Tibial artery (tissue), 4 donors: ENCODE measurements at regions not wholly inside any gene's neighbourhood (a gene's known extent, or its start where the extent isn't known, plus 50 kb on each side); places are given as distances from the start of the nearest gene placed in this dataset.

Experiments
- DNase-seq, 2 donors: peaks; one replicate each; pipeline ENCODE4 v3.0.0-alpha.2; 2019
- H3K27ac ChIP-seq, 2 donors: fragments of 200-600 bp; sonication (generic) in 1 of 2; 1 replicate in 1 of 2; 2 replicates in 1 of 2; pipeline ENCODE4 v1.5.1; 2018 to 2019; ENCODE audit warnings: mild to moderate bottlenecking in 1 of 2
- H3K27me3 ChIP-seq, 2 donors: fragments of 200-600 bp; sonication (generic) in 1 of 2; one replicate each; pipeline versions ENCODE4 v1.5.1 to v1.6.0; 2016 to 2019
- H3K36me3 ChIP-seq, 3 donors: fragments of 200-600 bp; sonication (generic) in 2 of 3; one replicate each; pipeline ENCODE4 v1.5.1; 2016 to 2019; ENCODE audit warnings: mild to moderate bottlenecking in 2 of 3
- H3K4me1 ChIP-seq, 4 donors: fragments of 200-600 bp; sonication (generic) in 2 of 4; 1 replicate in 3 of 4; 2 replicates in 1 of 4; pipeline ENCODE4 v1.5.1; 2016 to 2019
- H3K4me3 ChIP-seq, 2 donors: fragments of 200-600 bp; sonication (generic) in 1 of 2; 1 replicate in 1 of 2; 2 replicates in 1 of 2; pipeline ENCODE4 v1.5.1; 2018 to 2019; ENCODE audit warnings: mild to moderate bottlenecking in 2 of 2
- H3K9me3 ChIP-seq, 3 donors: fragments of 200-600 bp; sonication (generic) in 1 of 3; one replicate each; pipeline ENCODE4 v1.5.1; 2016 to 2019
- intact Hi-C: fragments of 100-400 bp; cut with DNase I; formaldehyde crosslinking; loops from one replicate; pipeline ENCODE4 v1.15.0; 2023; ENCODE audit warnings: low total_unique reads
- TF ChIP-seq, protein P1 (sequence below), 2 experiments: fragments of 200-600 bp in 1 of 2; fragments of 450-650 bp in 1 of 2; IDR thresholded peaks; one replicate each; pipeline ENCODE4 v1.5.1; 2017 to 2019; ENCODE audit warnings: antibody characterized with exemption in 2 of 2, mild to moderate bottlenecking in 1 of 2, moderate library complexity in 1 of 2

GRCh38 chr9:88810826-88811225 is 180.4 kb upstream of the S1PR3 start:
- Histone ChIP-seq H3K4me1 (peaks cover 0 to 32% (median 24%) of the 10 kb centered on the region in 4 donors), H3K36me3 (no peaks in the 10 kb centered on the region), H3K9me3 (no peaks in the 10 kb centered on the region), H3K4me3 (no peak overlapping the region), H3K27me3 (no peaks in the 10 kb centered on the region), H3K27ac (no peak overlapping the region)
- intact Hi-C loops, result loop anchor here (10.0 kb wide), 1 partner anchor 184 kb away; the partner anchor contains the start of gene S1PR3
- no peak for DNase-seq
- TF ChIP-seq, protein P1, sequence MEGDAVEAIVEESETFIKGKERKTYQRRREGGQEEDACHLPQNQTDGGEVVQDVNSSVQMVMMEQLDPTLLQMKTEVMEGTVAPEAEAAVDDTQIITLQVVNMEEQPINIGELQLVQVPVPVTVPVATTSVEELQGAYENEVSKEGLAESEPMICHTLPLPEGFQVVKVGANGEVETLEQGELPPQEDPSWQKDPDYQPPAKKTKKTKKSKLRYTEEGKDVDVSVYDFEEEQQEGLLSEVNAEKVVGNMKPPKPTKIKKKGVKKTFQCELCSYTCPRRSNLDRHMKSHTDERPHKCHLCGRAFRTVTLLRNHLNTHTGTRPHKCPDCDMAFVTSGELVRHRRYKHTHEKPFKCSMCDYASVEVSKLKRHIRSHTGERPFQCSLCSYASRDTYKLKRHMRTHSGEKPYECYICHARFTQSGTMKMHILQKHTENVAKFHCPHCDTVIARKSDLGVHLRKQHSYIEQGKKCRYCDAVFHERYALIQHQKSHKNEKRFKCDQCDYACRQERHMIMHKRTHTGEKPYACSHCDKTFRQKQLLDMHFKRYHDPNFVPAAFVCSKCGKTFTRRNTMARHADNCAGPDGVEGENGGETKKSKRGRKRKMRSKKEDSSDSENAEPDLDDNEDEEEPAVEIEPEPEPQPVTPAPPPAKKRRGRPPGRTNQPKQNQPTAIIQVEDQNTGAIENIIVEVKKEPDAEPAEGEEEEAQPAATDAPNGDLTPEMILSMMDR (IDR thresholded peaks at IDR 0.05), result no peak

- peaks cover 0 to 32% (median 24%) of the 10 kb centered on the region in 4 donors for H3K4me1 ChIP-seq
- H3K4me3 ChIP-seq, result no peak overlapping the region
- H3K9me3 ChIP-seq, result no peaks in the 10 kb centered on the region
- no peak for DNase-seq
- no peak overlapping the region for H3K27ac ChIP-seq
- intact Hi-C loops, result loop anchor here (10.0 kb wide), 1 partner anchor 183 kb away; the partner anchor contains the start of gene S1PR3
- H3K36me3 ChIP-seq, result no peaks in the 10 kb centered on the region
- TF ChIP-seq, protein P1 (IDR thresholded peaks at IDR 0.05), result no peak
- H3K27me3 ChIP-seq, result no peaks in the 10 kb centered on the region
These were observed 179.8 kb upstream of the S1PR3 start for GRCh38 chr9:88811511-88811910.

- H3K4me1 ChIP-seq, result peaks cover 0 to 32% (median 24%) of the 10 kb centered on the region in 4 donors
- DNase-seq, result no peak
- no peaks in the 10 kb centered on the region for H3K9me3 ChIP-seq
- intact Hi-C loops, result loop anchor here (10.0 kb wide), 1 partner anchor 182 kb away; the partner anchor contains the start of gene S1PR3
- no peaks in the 10 kb centered on the region for H3K27me3 ChIP-seq
- no peaks in the 10 kb centered on the region for H3K36me3 ChIP-seq
- TF ChIP-seq, protein P1 (IDR thresholded peaks at IDR 0.05), result no peak
- peak overlapping the region in 1 of 2 donors; percentile 63 for H3K27ac ChIP-seq
- no peak overlapping the region for H3K4me3 ChIP-seq
These were observed 178.2 kb upstream of the S1PR3 start for GRCh38 chr9:88812938-88813637.

DNA sequence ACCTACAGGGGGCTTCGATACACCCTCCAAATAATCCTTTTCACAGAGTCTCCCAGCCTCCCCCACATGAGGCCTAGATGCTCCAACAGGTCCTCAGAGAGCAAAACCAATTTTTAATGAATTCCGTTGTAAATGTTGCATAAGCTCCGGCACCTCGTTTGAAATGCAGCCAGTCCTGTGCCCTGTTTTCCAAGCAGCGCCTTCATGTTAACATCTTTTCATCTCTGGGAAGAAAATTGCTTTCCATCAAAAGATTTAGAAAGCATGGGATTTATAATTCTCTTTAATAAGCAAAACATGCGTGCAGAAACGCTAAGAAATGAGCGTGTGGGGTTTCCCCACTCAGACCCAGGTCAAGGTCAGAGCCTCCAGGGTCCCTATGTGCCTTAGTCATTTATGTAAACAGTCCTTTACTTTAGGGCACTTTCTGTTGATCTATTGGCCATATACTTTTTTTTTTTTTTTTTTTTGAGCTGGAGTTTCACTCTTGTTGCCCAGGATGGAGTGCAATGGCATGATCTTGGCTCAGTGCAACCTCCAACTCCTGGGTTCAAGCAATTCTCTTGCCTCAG is 177.5 kb upstream of the S1PR3 start:
- H3K27me3 ChIP-seq, result no peaks in the 10 kb centered on the region
- TF ChIP-seq, protein P1 (IDR thresholded peaks at IDR 0.05), result no peak
- H3K36me3 ChIP-seq, result no peaks in the 10 kb centered on the region
- H3K9me3 ChIP-seq, result no peaks in the 10 kb centered on the region
- H3K4me1 ChIP-seq, result peaks cover 0 to 38% (median 27%) of the 10 kb centered on the region in 4 donors
- H3K27ac ChIP-seq, result peak overlapping the region in 1 of 2 donors; percentile 63
- intact Hi-C loops, result loop anchor here (10.0 kb wide), 1 partner anchor 181 kb away; the partner anchor contains the start of gene S1PR3
- no peak for DNase-seq
- H3K4me3 ChIP-seq, result no peak overlapping the region

- intact Hi-C loops, result loop anchor here (10.0 kb wide), 1 partner anchor 180 kb away; the partner anchor contains the start of gene S1PR3
- no peaks in the 10 kb centered on the region for H3K36me3 ChIP-seq
- H3K27me3 ChIP-seq, result no peaks in the 10 kb centered on the region
- H3K9me3 ChIP-seq, result no peaks in the 10 kb centered on the region
- H3K4me1 ChIP-seq, result peaks cover 0 to 41% (median 29%) of the 10 kb centered on the region in 4 donors
- TF ChIP-seq, protein P1 (IDR thresholded peaks at IDR 0.05), result no peak
- peak; percentile 74 to 94 for DNase-seq
- H3K4me3 ChIP-seq, result no peak overlapping the region
- peak overlapping the region; percentile 69 to 83 for H3K27ac ChIP-seq
These were observed 176.7 kb upstream of the S1PR3 start for GRCh38 chr9:88814577-88814976.
